SK-MEL-5 (cell line): ENCODE measurements at regions not wholly inside any gene's neighbourhood (a gene's known extent, or its start where the extent isn't known, plus 50 kb on each side); places are given as distances from the start of the nearest gene placed in this dataset.
A peak's percentile ranks its signal among the peaks of the same experiment; 100 is the strongest.

ENCODE experiments used
- DNase-seq: peaks from one replicate; pipeline ENCODE4 v3.0.0-alpha.2; 2016; ENCODE audit warnings: low read depth, low spot score
- in situ Hi-C: cut with HindIII; loops from 2 replicates; pipeline ENCODE4 v1.10.0; 2016; ENCODE audit warnings: low sequenced_read_pairs, high pct_unique_total_duplicates, low pct_unique_long_range_greater_than_20kb

DNA sequence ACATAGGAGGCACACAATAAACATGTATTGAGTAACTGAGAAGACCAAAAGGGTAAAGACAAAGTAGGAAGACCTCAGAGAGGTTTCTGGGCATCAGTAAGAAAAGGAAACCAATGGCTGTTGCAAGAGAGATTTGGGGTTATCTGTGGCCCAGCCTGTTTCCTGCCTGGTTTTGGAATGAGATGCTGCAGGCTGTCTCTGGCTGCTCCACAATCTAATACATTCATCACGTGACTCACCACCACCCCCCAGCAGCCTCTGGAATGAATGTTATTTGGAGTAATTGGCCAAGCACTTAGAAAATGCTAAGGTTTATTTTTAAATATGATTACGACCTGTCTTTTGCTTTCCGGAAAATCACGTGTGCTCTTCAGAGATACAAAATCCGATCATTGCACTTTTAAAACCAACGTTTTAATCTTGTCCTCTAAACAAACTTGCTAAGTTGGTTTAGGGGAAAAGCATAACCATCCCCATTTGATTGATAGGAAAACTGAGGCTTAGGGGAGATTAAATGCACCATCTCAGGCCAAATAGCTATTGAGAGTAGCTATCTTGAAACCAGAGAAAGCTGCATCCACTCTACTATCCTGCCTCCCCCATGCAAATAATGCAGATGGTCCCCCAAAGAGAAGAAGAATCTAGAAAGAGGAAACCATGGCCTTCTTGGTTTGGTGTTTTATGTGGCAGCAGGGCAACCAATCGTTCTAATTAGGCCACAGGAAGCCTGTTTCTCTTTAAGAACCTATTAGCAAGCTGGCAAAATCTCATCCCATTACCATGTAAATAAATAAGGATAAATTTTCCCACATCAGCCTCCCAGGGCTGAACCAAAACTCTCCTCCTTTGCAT lies 151.8 kb upstream of the ADRA1B start:
- in situ Hi-C loops = no loop called here

DNA sequence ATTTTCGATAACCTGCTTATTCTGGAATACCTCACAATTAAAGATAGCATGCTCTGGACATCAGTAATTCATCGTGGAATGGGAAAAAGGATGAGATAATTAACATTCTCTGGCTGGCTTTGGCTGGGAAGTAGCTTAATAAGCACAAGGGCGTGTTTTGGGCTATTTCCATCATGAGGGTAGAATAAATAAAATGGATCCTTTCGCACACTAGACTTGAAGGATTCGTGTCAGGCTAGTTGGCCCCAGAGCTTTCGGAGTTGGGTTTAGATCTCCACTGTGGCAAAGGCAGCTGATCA lies 151.2 kb upstream of the ADRA1B start:
- in situ Hi-C loops = no loop called here
- DNase-seq = no peak

More for the DNA sequence above, 151.8 kb upstream of the ADRA1B start:
- DNase-seq = no peak

DNA sequence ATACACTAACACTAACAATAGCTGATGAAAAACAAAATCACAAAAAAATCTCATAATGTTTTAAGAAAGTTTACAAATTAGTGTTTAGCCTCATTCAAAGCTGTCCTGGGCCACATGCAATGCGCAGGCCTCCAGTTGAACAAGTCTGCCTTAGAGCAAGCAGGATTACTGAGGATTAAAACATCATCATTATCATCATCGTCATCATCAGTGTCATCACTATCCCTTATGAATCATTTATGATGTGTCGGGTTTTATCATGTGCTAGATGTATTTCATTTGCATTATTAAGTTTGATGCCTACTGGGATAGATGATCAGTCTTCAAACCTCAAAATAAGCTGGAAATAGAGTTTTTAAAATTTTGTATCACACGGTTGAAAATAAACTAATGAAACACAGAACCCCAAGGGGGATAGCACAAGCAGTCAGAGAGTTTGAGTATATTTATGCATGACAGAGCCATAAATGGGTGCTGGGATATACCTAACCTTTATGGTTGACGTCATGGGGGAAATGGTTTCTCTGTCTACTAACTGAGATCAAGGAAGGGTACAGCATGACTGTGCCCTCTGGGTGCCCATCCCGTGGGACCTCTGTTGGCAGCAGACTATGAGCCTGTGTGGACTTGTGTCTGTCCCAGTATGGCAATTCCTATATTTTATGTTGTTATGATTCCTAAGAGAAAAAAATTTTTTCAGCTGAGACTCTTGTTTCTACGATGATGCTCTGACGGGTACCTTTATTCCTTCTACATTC lies 150.3 kb upstream of the ADRA1B start:
- peak; percentile 16 for DNase-seq
- in situ Hi-C loops = no loop called here

DNA sequence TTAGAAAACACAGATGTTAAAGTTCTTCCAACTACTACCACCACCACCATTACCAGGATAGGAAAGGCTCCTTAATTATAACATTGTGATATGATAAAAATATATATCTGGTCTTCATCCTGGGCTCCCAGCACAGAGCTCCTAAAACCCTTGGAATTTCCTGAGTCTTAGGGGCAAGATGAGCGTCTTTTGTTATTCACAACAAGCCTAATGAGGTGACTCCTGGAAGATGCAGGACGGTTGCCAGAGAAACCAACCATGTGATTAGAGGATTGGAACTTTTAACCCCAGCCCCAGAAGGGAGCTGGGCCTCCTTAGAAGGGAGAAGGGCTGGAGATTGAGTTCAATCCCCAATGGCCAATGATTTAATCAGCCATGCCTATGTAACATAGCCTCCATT lies 148.0 kb upstream of the ADRA1B start:
- in situ Hi-C loops = no loop called here
- DNase-seq = no peak

GRCh38 chr5:159772698-159773061 lies 143.6 kb upstream of the ADRA1B start:
- no peak for DNase-seq
- in situ Hi-C loops = no loop called here

DNA sequence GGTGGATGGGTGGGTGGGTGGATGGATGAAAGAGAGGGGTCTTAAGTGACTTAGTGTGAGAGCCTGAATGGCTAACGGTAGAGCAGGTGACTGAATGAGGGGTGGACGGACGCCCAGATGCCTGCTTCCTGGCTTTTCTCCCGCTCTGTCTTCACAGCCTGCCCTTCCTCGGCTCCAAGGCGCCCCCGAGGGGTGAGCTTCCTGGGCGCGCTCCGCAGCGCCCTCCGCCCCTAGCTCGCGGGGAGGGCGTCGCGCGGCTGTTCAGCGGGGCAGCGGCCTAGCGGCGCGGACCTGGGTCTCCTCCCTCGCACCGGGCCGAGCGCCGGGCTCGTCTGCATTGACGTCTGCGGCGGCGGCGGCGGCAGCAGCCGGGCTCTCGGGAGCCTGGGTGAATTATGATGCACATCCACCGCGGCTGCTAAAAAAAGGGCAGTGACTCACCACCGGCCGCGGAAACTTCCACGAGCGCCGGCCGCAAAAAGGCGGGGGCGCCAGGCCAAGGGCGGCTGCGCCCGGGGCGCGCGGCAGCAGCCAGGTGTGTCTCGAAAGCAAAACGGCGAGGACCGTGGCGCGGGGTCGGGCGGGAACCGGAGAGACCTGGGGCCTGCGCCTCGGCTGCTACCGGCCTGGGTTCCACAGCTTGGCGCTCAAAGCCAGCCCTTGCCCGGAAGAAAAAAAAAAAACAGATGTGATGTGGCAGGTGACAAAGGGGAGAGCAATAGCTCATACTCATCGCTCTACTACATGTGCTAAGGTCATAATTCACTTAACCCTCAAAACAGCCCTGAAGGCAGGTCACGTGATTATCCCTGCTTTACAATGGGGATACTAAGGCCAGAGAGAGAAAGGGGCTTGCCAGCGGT lies 143.0 kb upstream of the ADRA1B start:
- DNase-seq = peak; percentile 43

DNA sequence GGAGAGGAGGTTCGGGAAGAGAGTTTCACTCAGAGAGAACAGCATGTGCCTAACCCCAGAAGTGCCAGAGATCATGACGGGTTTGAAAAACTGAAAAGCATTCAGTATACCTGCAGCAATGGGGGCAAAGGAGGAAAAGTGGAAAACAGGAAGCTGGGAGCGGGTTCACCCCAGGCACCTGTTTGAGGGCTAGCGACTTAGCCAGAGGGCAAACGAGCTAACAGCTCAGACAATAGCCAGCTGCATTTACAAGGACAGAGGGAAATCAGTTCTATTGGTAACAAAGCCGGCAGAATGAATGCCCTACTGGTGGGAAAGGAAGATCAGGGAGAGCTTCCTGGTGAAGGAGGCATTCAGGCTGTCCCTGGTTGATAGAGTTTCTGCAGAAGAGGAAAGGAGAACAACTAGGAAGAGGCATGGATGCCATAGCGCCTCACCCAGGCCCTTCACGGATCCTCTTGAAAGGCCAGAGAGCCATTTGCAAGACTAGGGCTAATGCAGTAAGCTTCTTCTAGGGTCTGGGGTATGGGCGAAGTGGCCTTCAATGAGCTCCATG lies 141.7 kb upstream of the ADRA1B start:
- in situ Hi-C loops = no loop called here
- DNase-seq = no peak

More for the DNA sequence above, 143.0 kb upstream of the ADRA1B start:
- in situ Hi-C loops = no loop called here

DNA sequence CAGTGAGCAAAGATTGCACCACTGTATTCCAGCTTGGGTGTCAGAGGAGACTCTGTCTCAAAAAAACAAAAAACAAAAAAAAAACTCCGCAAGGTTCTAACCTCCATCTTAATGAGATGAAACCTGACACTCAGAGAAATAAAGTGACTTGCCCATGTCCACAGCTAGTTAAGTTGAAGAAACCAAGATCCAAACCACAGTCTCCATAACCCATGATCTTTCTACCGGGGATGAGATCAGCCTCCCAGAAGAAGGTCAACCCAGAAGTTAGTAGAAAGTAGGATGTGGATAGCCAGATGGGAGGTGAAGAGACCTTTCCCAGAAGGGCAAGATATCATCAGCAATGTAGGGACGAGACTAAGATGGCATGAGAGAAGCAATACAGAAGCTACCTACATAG lies 140.4 kb upstream of the ADRA1B start:
- DNase-seq = no peak

GRCh38 chr5:159777049-159777660 lies 139.1 kb upstream of the ADRA1B start:
- in situ Hi-C loops = no loop called here
- DNase-seq = no peak

More for the DNA sequence above, 140.4 kb upstream of the ADRA1B start:
- in situ Hi-C loops = no loop called here

DNA sequence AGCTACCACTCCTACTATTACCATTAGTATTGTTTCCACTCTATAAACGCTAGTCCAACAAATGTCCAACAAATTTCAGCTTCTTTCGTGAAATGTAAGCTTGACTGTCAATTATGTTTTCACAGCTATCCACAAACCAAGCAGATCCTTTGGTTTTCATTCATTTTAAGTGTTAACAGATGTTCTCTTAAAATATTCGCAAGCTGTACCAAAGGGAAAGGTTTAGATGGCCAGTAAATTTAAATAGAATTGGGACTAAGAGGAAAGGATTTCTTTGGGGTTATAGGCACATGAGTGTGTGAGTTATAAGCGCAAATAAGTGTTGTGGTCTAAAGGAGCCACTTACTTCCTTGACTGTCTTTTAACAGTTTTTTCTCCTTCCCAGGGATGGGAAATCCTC lies 136.8 kb upstream of the ADRA1B start:
- DNase-seq = no peak
- in situ Hi-C loops = no loop called here

DNA sequence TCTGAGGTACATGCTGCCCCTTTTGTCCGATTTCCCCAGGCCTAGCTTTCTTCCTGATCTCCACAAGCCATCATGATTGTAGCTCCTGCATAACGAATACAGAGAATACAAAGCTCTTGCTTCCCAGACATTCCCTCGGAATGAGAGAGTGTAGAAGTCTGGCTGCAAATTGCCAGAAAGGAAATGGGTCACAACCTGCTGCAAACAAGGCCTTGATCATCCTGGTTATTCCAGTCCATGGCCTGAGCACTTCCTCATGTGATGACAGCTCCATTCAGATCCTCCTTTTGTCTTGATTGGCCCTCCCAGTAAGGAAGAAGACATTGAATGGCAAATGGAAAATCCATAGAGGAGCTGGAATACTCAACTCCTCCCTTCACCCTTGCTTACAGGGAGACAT lies 136.0 kb upstream of the ADRA1B start:
- DNase-seq = no peak
- in situ Hi-C loops = no loop called here

GRCh38 chr5:159781626-159782157 lies 134.6 kb upstream of the ADRA1B start:
- no peak for DNase-seq
- in situ Hi-C loops = no loop called here

DNA sequence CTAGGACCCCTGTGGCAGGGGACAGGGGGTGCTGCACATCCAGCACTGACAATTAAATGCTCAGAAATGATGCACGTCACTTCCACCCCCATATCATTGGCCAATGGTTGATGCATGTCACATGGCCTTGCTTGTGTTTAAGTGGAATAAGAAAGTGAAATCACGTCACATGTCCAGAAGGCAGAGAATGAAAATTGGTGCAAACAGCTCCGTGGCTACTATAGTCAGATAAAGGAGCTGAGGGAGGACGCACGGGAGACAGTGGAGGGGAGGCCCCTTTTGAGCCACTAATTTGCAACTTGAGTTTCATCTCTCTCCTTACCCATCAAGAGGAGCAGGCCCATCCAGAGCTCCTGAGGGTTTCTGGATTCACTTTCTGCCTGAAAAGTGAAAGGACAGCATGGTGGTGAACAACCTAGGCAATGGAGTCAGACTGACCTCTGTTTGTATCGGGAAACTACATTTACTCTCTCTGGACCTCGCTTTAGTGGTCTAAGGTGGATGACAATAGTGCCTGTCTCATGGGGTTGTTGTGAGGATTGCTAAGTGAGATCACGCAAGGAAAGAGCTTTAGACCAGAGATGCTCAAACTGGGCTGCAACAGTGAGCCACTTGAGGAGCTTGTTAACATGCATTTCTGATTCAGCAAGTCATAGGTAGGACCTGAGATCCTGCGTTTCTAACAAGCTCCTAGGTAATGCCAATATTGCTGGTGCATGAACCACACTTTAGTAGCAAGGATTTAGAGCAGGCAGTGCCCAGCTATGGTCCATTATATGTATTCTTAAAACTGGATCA lies 133.9 kb upstream of the ADRA1B start:
- in situ Hi-C loops = no loop called here
- DNase-seq = no peak

GRCh38 chr5:159782995-159783300 lies 133.3 kb upstream of the ADRA1B start:
- in situ Hi-C loops = no loop called here
- no peak for DNase-seq

GRCh38 chr5:159783726-159784247 lies 132.5 kb upstream of the ADRA1B start:
- no peak for DNase-seq
- in situ Hi-C loops = no loop called here

DNA sequence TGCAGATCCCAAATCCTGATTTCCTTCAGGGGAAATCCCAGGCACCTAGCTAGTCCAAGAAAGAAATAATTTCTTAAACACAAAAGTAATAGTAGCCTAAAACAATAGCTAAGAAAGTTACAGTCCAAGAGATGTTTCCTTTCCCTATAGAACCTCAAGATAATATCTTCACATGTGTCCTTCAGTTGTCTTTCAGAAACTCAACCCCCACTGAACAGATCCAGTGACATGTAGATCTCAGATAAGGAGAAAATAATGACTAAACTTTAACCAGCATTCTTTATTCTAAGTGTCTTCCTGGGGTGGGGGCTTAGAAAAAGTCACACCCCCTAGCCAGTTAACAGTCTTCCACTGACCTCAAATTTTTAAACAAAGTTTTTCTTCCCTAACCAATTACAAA lies 131.3 kb upstream of the ADRA1B start:
- no peak for DNase-seq
- in situ Hi-C loops = no loop called here

DNA sequence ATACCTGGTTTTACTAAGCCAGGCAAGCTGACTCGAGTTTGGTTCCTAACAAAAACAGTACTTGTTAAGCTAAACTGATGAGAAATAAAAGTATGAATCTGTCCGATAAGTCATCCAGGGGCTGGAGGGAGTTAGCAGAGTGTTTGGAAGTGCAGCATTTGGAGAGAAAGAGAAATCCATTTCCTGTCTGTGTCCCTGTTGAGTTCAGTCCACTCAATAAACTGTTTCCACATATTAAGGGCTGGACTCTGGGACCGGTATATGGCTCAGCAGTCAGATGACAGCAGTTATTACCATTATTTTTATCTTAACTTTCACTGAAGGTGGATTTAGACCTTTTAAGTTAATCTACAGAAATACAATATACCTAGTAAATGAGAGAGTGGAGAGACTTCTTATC lies 130.6 kb upstream of the ADRA1B start:
- DNase-seq = no peak
- in situ Hi-C loops = no loop called here
